ENCODE measurements at regions not wholly inside any gene's neighbourhood (a gene's known extent, or its start where the extent isn't known, plus 50 kb on each side); places are given as distances from the start of the nearest gene placed in this dataset.
A peak's percentile ranks its signal among the peaks of the same experiment; 100 is the strongest.

- DNase-seq, result peak; percentile 58
Observed at GRCh38 chr12:14257734-14258574, 107.5 kb upstream of the ATF7IP start.

DNA sequence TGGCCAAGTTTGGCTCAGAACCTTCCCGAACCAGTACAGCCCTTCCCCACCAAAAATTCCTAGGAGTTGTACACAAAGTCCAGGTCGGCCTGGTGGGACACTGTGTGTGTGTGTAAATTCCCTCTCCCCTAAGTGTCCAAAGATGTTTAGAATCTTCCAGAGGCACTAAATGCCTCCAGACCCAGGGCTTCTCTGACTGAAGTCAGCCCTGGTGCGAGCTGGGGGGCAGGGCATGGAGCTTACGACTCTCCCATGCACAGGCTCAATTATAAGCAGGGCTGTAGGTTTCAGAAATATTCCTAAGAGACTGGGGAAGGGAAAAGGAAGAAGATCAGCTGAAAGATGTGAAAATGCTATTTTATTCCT is 106.9 kb upstream of the ATF7IP start:
- no peak for DNase-seq

- no peak for DNase-seq
Observed at GRCh38 chr12:14259481-14260010, 105.9 kb upstream of the ATF7IP start.

- no peak for DNase-seq
Observed at GRCh38 chr12:14260011-14260993, 105.2 kb upstream of the ATF7IP start.

- DNase-seq, result no peak
Observed at GRCh38 chr12:14261096-14261495, 104.4 kb upstream of the ATF7IP start.

DNA sequence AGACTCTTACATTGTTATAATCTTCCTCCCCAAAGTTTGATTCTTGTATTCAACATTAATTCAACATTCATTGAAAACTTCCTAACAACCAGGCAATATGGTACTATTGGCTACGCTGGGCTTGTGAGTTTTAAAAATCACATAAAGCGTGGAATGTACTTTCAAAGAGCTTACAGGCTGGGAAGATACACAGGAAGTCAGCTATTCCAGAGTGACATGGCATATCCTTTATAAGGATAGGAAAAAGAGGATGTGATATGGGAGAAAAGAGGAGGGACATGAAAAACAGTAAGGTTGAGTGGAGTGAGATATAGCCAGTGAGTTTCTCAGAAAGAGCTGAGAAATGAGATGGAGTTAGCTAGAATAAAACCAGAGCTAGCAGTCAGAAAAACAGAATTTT is 103.6 kb upstream of the ATF7IP start:
- DNase-seq, result no peak

DNA sequence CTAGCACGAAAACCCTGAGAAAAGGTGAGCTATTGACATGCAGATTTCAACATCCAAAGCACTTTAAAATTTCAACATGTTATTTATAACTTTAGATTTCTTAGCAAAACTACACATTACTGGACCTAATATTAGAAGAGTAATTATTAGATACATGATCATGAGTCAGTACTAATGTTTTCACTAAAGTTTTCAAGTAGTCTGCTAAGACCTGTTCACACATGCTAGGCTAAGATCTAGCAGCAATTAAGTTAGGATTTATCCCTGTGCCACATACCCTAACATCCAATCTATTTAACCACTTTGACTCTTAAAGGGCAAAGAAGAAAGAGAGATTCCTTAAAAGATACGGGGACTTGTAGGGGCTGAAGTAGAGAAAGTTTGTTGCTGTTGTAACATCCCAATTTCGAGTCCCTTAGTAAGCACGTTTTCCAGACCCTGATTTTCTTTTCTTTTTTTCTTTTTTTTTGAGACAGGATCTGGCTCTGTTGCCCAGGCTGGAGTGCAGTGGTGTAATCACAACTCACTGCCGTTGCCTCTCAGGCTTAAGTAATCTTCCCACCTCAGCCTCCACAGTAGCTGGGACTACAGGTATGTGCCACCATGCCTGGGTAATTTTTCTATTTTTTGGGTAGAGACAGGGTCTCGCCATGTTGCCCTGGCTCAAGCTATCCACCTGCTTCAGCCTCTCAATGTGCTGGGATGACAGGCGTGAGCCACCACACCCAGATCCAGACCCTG is 102.5 kb upstream of the ATF7IP start:
- no peak for DNase-seq

DNA sequence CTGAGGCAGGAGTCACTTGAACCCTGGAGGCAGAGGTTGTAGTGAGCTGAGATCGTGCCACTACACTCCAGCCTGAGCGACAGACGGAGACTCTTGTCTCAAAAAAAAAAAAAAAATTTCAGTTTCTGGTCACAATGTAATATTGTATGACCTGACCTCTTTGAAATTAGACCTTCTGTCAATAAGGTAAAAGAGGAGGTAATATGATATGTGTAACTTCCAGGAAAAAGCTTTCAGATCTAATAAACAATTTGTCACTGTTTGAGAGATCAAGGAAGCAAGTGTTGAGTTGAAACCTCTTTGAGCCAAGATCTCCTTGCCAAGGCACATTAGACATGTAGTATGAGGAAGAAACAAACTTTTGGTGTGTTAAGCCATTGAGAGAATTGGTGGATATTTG is 101.7 kb upstream of the ATF7IP start:
- DNase-seq, result no peak

DNA sequence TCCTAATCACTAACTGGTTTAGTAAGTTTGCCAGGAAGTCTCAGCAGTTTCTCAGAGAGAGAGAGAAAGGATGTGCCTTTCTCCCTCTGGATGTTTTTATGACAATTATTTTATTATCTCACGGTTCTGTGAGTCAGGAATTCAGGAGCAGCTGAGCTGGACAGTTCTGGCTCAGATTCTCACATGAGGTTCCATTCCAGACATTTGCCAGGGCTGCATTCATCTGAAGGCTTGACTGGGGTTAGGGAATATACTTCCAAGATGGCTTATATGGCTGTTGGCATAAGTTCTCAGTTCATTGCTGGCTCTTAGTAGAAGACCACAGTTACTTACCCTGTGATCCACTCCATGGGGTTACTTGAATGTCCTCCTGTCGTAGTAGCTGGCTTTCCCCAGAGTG is 101.2 kb upstream of the ATF7IP start:
- DNase-seq, result no peak

DNA sequence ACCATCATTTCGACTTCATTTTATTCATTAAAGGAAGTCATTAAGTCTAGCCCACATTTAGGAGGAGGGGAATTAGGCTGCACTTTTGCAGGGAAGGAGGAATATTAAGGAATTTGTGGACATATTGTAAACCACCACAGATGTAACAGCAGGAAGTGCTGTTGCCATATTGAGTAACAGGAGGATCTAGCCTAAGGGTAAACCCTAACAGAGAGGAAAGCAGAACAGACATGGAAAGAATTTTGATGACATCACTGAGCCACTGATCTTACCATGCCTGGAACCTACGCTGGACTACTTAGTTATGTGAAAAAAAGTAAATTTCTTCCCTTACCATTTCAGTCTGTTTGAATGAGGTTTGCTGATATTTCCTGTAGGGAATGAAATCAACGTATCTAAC is 100.7 kb upstream of the ATF7IP start:
- no peak for DNase-seq

DNA sequence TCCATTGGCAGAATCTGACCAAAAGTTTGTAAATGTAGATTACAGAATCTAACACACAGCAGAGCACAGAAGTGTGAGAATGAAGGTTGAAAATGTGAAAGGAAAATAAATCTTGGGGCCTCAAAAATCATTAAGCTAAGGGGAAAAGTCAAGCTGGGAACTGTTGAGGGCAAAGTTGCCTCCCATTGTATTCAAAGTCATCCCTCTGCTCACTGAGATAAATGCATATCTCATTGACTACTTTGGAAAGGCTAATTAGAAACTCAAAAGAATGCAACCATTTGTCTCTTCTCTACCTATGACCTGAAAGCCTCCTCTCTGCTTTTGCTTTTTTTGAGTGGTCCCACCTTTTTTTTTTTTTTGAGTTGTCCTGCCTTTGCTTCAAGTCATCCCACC is 97.4 kb upstream of the ATF7IP start:
- DNase-seq, result no peak

DNA sequence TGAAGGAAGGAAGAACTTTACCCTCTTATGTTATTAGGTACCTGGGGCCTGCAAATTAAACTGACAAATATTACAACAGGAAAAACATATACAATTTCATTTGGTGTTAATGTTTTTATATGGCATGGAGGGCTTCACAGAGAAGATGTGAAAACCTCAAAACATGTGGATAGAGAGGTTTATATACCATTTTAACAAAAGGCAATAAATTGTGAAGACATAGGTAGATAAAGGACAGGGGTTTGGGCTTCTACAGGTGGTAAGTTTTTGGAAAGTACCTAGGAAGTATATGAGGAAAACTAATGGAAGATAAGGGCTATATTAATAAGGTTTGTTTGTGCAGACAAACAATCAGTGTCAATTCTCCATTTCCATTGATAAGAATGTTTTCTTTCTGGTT is 95.1 kb upstream of the ATF7IP start:
- DNase-seq, result no peak

GRCh38 chr12:14272956-14273912 is 92.2 kb upstream of the ATF7IP start:
- no peak for DNase-seq

GRCh38 chr12:14273913-14274311 is 91.6 kb upstream of the ATF7IP start:
- DNase-seq, result no peak

DNA sequence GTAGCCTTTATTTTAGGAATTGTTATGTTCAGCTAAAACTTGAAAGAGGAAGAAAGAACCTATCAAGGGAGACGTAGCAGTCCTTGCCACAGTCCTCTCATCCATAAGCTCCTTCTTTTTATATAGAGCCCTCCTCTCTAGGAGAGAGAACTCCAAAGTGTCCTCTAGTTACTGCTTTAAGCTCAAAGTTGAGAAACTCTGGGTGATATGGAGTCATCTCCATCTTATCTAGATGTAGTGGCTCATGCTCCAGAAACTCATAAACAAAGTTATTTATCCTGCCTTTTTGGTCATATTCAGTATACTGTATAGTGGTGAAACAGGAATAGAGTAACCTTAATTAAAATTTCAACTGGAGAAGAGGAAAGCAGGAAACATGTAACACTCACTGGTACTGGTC is 90.4 kb upstream of the ATF7IP start:
- DNase-seq, result no peak

DNA sequence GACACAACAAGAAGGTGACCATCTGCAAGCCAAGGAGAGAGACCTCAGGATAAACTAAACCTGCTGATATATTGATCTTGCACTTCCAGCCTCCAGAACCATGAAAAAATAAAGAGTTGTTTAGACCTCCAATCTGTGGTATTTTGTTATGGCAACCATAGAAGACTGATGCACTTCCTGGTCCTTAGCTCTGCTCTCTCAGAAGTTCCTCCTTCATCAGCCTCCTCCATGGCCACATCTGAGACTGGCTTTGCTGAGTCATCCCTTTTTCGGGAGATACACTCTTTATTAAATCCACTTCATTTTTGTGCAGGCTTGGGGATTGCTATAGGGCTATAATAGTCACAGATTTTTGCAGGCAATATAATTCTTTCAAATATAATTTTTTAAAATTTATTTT is 89.6 kb upstream of the ATF7IP start:
- no peak for DNase-seq

DNA sequence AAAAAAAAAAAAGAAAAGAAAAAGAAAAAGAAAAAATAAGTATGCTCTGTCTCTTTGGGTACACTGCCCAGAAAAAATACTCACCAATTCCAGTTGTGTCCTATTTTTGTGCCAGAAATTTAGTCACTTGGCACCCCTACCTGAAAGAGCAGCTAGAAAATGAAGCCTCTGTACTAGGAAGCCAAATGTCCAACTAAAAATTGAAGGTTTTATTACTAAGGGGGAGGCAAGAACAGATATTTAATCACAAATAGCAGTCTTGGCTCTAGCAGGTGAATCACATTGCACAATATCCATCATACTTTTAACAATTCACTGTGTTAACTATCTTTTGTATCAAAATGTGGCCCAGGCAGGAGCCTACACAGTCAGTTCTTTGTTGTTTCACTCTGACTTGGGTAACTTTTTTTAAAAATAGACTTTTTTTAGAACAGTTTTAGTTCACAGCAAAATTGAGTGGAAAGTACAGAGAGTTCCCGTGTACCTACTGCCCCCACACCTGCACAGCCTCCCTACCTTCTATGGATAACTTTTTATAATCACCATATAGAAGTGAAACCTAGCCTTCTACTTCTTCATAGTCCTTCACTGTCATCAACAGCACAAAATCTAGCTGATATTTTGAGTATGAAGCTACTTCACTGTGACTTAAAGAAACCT is 87.1 kb upstream of the ATF7IP start:
- no peak for DNase-seq

DNA sequence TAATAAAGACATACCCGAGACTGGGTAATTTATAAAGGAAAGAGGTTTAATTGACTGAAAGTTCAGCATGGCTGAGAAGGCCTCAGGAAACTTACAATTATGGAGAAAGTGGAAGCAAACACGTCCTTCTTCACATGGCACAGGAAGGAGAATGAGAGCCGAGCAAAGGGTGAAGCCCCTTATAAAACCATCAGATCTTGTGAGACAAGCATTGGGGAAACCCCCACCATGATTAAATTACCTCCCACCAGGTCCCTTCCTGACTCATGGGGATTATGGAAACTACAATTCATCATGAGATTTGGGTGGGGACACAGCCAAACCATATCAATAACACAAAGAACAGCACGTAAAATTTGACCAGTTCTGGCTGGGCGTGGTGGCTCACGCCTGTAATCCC is 85.6 kb upstream of the ATF7IP start:
- DNase-seq, result no peak

DNA sequence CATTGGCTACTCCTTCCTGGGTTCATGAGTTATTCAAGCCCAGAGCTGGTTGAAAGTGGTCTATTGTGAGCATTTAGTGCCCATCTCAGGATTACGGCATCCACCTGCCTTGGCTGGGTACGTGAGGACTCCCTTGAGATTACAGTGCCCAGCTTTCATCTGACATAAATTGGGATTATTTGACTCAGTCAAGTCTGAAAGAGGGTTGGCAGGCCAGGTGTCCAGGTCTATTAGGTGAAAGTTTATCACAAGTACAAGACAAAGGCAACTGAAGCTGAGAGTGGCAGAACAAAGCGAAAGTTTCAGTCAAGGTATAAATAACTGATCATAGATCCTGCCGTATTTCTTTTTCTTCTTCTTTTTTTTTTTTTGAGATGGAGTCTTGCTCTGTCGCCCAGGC is 84.6 kb upstream of the ATF7IP start:
- no peak for DNase-seq

- DNase-seq, result no peak
Observed at GRCh38 chr12:14281539-14281938, 83.9 kb upstream of the ATF7IP start.

GRCh38 chr12:14283489-14284144 is 81.9 kb upstream of the ATF7IP start:
- no peak for DNase-seq
